Mucosa of descending colon (tissue), 3 donors: ENCODE measurements at regions not wholly inside any gene's neighbourhood (a gene's known extent, or its start where the extent isn't known, plus 50 kb on each side); places are given as distances from the start of the nearest gene placed in this dataset.
A peak's percentile ranks its signal among the peaks of the same experiment; 100 is the strongest.

Experiments used
- ATAC-seq: fragments of 200-7000 bp; cut with Tn5 transposase; one replicate; pipeline ENCODE4 v1.9.1; 2020; ENCODE audit warnings: mild to moderate bottlenecking, moderate library complexity
- DNase-seq, 3 donors: peaks; one replicate each; pipeline ENCODE4 v3.0.0-alpha.2; 2020
- H3K36me3 ChIP-seq: fragments of 200-600 bp; one replicate; pipeline ENCODE4 v1.8.0; 2021; ENCODE audit warnings: low read depth, mild to moderate bottlenecking
- H3K4me1 ChIP-seq: fragments of 200-600 bp; one replicate; pipeline ENCODE4 v1.8.0; 2021; ENCODE audit warnings: low read depth, mild to moderate bottlenecking
- H3K4me3 ChIP-seq: fragments of 200-600 bp; one replicate; pipeline ENCODE4 v1.8.0; 2021; ENCODE audit warnings: mild to moderate bottlenecking
- H3K9me3 ChIP-seq: fragments of 200-600 bp; one replicate; pipeline ENCODE4 v1.8.0; 2021; ENCODE audit warnings: mild to moderate bottlenecking
- intact Hi-C, 2 donors: fragments of 100-400 bp; cut with DNase I in 1 of 2; cut with micrococcal nuclease in 1 of 2; formaldehyde crosslinking; loops; one replicate each; pipeline versions ENCODE4 v1.11.0 to v1.11.1; 2022; cut with DNase I, micrococcal nuclease
- TF ChIP-seq, protein P1 (sequence below): fragments of 200-600 bp; IDR thresholded peaks from one replicate; pipeline ENCODE4 v1.8.0; 2022; ENCODE audit warnings: antibody characterized with exemption, mild to moderate bottlenecking
- donor health status: DM: no; HTN: no; CAD: no; lungs with moderate emphysema.
- donor health status: DM: no; HTN: no; CAD: no.
- donor health status: DM: no; HTN: yes; CAD: no.

DNA sequence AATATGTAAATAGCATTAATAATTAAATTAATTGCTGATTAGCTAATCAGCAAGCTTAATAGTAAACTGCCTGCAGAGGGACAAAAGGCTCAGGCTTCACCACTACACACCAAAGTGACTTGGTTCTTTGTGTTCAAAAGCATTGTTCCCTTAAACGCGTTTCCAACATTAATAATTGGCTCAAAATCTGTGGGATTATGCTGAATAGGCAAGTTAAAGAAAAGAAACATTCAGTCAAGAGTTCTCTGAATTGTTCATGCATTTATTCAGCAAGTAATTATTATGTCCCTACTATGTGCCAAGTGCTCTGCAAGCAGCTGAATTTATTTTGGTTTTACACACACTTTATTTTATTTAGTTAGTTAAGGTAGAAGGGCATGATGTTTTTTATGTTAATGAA, 558.5 kb upstream of the ARRDC4 start:
- no peak overlapping the region for H3K4me3 ChIP-seq
- ATAC-seq = no peak
- H3K9me3 ChIP-seq = no peaks in the 10 kb centered on the region
- TF ChIP-seq, protein P1, sequence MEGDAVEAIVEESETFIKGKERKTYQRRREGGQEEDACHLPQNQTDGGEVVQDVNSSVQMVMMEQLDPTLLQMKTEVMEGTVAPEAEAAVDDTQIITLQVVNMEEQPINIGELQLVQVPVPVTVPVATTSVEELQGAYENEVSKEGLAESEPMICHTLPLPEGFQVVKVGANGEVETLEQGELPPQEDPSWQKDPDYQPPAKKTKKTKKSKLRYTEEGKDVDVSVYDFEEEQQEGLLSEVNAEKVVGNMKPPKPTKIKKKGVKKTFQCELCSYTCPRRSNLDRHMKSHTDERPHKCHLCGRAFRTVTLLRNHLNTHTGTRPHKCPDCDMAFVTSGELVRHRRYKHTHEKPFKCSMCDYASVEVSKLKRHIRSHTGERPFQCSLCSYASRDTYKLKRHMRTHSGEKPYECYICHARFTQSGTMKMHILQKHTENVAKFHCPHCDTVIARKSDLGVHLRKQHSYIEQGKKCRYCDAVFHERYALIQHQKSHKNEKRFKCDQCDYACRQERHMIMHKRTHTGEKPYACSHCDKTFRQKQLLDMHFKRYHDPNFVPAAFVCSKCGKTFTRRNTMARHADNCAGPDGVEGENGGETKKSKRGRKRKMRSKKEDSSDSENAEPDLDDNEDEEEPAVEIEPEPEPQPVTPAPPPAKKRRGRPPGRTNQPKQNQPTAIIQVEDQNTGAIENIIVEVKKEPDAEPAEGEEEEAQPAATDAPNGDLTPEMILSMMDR = no peak
- no peak for DNase-seq
- no peaks in the 10 kb centered on the region for H3K4me1 ChIP-seq
- intact Hi-C loops = no loop called here
- no peaks in the 10 kb centered on the region for H3K36me3 ChIP-seq

DNA sequence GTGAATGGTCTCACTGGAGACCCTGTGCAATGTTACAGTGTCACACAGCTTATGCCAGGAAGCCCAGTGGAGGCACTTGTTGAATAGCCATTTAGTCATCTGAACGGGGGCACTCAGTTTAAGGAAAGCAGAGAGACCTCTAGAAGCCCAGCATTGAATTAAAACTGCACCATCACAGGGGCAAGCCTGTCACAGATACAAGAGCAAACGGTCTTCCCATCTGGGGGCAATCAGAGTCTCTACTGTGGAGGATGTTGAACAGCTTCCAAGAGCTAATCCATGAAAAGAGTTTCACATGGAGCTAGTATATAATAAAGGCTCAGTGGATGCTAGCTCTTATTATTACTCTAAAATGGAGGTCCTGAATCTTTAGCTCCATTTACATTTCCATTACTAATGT, 553.7 kb upstream of the ARRDC4 start:
- no peaks in the 10 kb centered on the region for H3K4me1 ChIP-seq

GRCh38 chr15:97410897-97411575, 549.5 kb upstream of the ARRDC4 start:
- TF ChIP-seq, protein P1 = no peak
- peak in 1 of 3 donors; percentile 55 for DNase-seq
- H3K9me3 ChIP-seq = no peaks in the 10 kb centered on the region
- no peaks in the 10 kb centered on the region for H3K36me3 ChIP-seq
- H3K4me3 ChIP-seq = no peak overlapping the region
- intact Hi-C loops = no loop called here
- ATAC-seq = peak; percentile 72
- H3K4me1 ChIP-seq = no peaks in the 10 kb centered on the region

More for the DNA sequence above, 553.7 kb upstream of the ARRDC4 start:
- no peak overlapping the region for H3K4me3 ChIP-seq
- no peaks in the 10 kb centered on the region for H3K36me3 ChIP-seq
- ATAC-seq (no peak), DNase-seq (no peak)
- TF ChIP-seq, protein P1 = no peak
- no peaks in the 10 kb centered on the region for H3K9me3 ChIP-seq
- intact Hi-C loops = no loop called here

DNA sequence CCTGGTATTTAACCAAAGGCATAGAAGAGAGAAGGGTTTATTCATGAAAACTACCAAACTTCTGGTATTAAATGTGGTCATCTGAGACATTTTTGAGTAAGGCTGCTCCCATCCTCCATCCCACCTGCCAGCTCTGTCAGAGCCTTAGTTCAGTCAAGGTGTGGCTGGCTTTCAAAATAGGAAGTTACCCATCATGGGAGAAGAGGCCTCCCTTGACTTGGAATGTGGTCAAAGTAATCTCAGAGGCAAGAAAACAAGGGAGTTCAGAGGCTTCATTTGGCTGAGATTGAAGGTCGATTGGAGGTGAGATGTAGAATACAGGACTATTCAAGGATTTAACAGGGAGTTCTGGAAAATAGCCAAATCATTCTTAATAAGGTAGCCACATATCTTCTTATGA, 540.4 kb upstream of the ARRDC4 start:
- Histone ChIP-seq H3K9me3 (no peaks in the 10 kb centered on the region), H3K4me1 (no peaks in the 10 kb centered on the region), H3K4me3 (no peak overlapping the region), H3K36me3 (no peaks in the 10 kb centered on the region)
- ATAC-seq (no peak), DNase-seq (no peak)
- intact Hi-C loops = no loop called here
- TF ChIP-seq, protein P1 = no peak

GRCh38 chr15:97425596-97425995, 534.9 kb upstream of the ARRDC4 start:
- Histone ChIP-seq H3K4me3 (no peak overlapping the region), H3K36me3 (no peaks in the 10 kb centered on the region), H3K4me1 (no peaks in the 10 kb centered on the region), H3K9me3 (no peaks in the 10 kb centered on the region)
- DNase-seq (no peak), ATAC-seq (no peak)
- intact Hi-C loops = no loop called here
- TF ChIP-seq, protein P1 = no peak

DNA sequence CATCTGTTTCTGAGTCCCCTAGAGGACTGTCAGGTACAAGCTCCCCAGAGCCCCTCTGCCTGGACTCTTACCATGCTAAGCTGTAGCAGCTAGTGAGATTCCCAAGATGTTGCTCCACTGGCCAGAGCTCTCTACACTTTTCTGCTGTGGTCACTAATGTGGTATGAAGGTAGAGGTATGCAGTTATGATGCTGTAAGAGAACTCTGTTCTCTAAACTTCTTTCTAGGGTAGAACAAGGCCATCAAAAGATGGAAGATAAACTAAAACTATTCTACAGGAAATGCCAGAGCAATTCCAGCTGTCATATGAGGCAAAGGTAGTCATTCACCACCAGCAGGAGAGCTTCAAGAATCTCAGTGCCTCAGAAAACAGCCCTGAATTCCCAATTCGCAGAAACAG, 517.4 kb upstream of the ARRDC4 start:
- intact Hi-C loops = no loop called here
- ATAC-seq = no peak

More for the DNA sequence above, 517.4 kb upstream of the ARRDC4 start:
- TF ChIP-seq, protein P1 = no peak
- H3K4me3 ChIP-seq = no peak overlapping the region
- DNase-seq = no peak
- H3K4me1 ChIP-seq = no peaks in the 10 kb centered on the region
- H3K36me3 ChIP-seq = no peaks in the 10 kb centered on the region
- H3K9me3 ChIP-seq = no peaks in the 10 kb centered on the region
